Mesendoderm (in vitro differentiated cells): ENCODE measurements at regions not wholly inside any gene's neighbourhood (a gene's known extent, or its start where the extent isn't known, plus 50 kb on each side); places are given as distances from the start of the nearest gene placed in this dataset.
"Not testable (repeated sequence)": the region's sequence is repeated elsewhere in the genome, so short reads cannot be mapped to it uniquely, and the experiment has no call there.

Experiments used
- DNase-seq: peaks from one replicate; pipeline ENCODE4 v3.0.0; 2013
- H2AK5ac ChIP-seq: 2 replicates; pipeline ENCODE4 v1.6.1; 2013; ENCODE audit warnings: low read length, inconsistent platforms
- H2BK120ac ChIP-seq: 2 replicates; pipeline ENCODE4 v1.6.1; 2013; ENCODE audit warnings: low read depth, mild to moderate bottlenecking, low read length, moderate library complexity, mixed read lengths
- H2BK15ac ChIP-seq: replicated peaks from 2 replicates; pipeline ENCODE4 v1.6.1; 2013; ENCODE audit warnings: low read depth, mild to moderate bottlenecking, moderate library complexity
- H2BK5ac ChIP-seq: 2 replicates; pipeline ENCODE4 v1.6.1; 2013; ENCODE audit warnings: low read length, inconsistent platforms
- H3K18ac ChIP-seq: 2 replicates; pipeline ENCODE4 v1.6.1; 2013; ENCODE audit warnings: mild to moderate bottlenecking, low read length, mixed read lengths
- H3K23ac ChIP-seq: one replicate; pipeline ENCODE4 v1.6.1; 2013; ENCODE audit warnings: low read length
- H3K27ac ChIP-seq: 2 replicates; pipeline ENCODE4 v1.5.1; 2013; ENCODE audit warnings: low read depth, mild to moderate bottlenecking, inconsistent platforms, low read length, moderate library complexity
- H3K27me3 ChIP-seq: 2 replicates; pipeline ENCODE4 v1.6.1; 2013; ENCODE audit warnings: low read length, control low read depth, mild to moderate bottlenecking, inconsistent platforms; ENCODE audit not compliant: insufficient read depth, poor library complexity
- H3K36me3 ChIP-seq: 2 replicates; pipeline ENCODE4 v1.6.1; 2013; ENCODE audit warnings: low read length, inconsistent platforms; ENCODE audit not compliant: control insufficient read depth, insufficient read depth
- H3K4ac ChIP-seq: one replicate; pipeline ENCODE4 v1.6.1; 2013; ENCODE audit warnings: low read depth, mild to moderate bottlenecking, low read length, moderate library complexity
- H3K4me1 ChIP-seq: 2 replicates; pipeline ENCODE4 v1.6.1; 2013; ENCODE audit warnings: low read depth, low read length, inconsistent platforms; ENCODE audit not compliant: control insufficient read depth
- H3K4me2 ChIP-seq: 2 replicates; pipeline ENCODE4 v1.6.1; 2013; ENCODE audit warnings: low read length
- H3K4me3 ChIP-seq: 2 replicates; pipeline ENCODE4 v1.5.1; 2013; ENCODE audit warnings: mild to moderate bottlenecking, low read length
- H3K56ac ChIP-seq: one replicate; pipeline ENCODE4 v1.6.1; 2013; ENCODE audit warnings: low read length
- H3K79me1 ChIP-seq: 2 replicates; pipeline ENCODE4 v1.6.1; 2013; ENCODE audit warnings: low read length, inconsistent platforms
- H3K79me2 ChIP-seq: 2 replicates; pipeline ENCODE4 v1.6.1; 2013; ENCODE audit warnings: mild to moderate bottlenecking, low read length; ENCODE audit not compliant: control insufficient read depth, insufficient read depth
- H3K9ac ChIP-seq: 2 replicates; pipeline ENCODE4 v1.6.1; 2013; ENCODE audit warnings: low read length, inconsistent platforms
- H4K5ac ChIP-seq: one replicate; pipeline ENCODE4 v1.6.1; 2013; ENCODE audit warnings: low read length
- H4K8ac ChIP-seq: one replicate; pipeline ENCODE4 v1.6.1; 2013; ENCODE audit warnings: low read depth, mild to moderate bottlenecking, control low read depth, low read length, moderate library complexity
- WGBS: extraction: QIAGEN DNeasy Blood & Tissue Kit; methylation state at CpG from one replicate; pipeline ENCODE4 v1.1.7; 2013; ENCODE audit warnings: low lambda C conversion rate, missing lambda C conversion rate; ENCODE audit not compliant: insufficient coverage; ENCODE audit errors: extremely low coverage; 5-methylcytosine and 5-hydroxymethylcytosine counted together

GRCh38 chr6:134791243-134791843 lies 158.6 kb downstream of the ALDH8A1 start:
- not testable (repeated sequence) for H2BK5ac ChIP-seq, H3K27ac ChIP-seq, H4K8ac ChIP-seq, H3K9ac ChIP-seq, DNase-seq, H3K4ac ChIP-seq, H3K4me3 ChIP-seq, H4K5ac ChIP-seq, H2BK15ac ChIP-seq, H3K79me1 ChIP-seq, H3K79me2 ChIP-seq, H2AK5ac ChIP-seq, H3K23ac ChIP-seq, H3K56ac ChIP-seq, H2BK120ac ChIP-seq, H3K4me1 ChIP-seq, H3K4me2 ChIP-seq, H3K27me3 ChIP-seq, H3K36me3 ChIP-seq, H3K18ac ChIP-seq
- no CpG with 5 or more reads among the region's 2 CpGs for WGBS

GRCh38 chr6:134787261-134787877 lies 162.5 kb downstream of the ALDH8A1 start:
- Histone ChIP-seq H3K79me2 (no peaks in the 10 kb centered on the region), H2AK5ac (no peak overlapping the region), H3K23ac (no peak overlapping the region), H4K8ac (no peak overlapping the region), H3K4me3 (no peak overlapping the region), H3K36me3 (no peaks in the 10 kb centered on the region), H3K9ac (no peak overlapping the region), H4K5ac (no peak overlapping the region), H2BK15ac (no peak overlapping the region), H2BK120ac (no peak overlapping the region), H2BK5ac (no peak overlapping the region), H3K27me3 (no peaks in the 10 kb centered on the region), H3K4me1 (no peaks in the 10 kb centered on the region), H3K18ac (no peak overlapping the region), H3K4me2 (no peak overlapping the region), H3K27ac (no peak overlapping the region), H3K4ac (no peak overlapping the region), H3K56ac (no peak overlapping the region), H3K79me1 (no peaks in the 10 kb centered on the region)
- no CpG with 5 or more reads among the region's 6 CpGs for WGBS
- peak; percentile 59 for DNase-seq

GRCh38 chr6:134784336-134784735 lies 165.6 kb downstream of the ALDH8A1 start:
- Histone ChIP-seq H3K36me3 (no peaks in the 10 kb centered on the region), H2AK5ac (no peak overlapping the region), H4K5ac (no peak overlapping the region), H3K27me3 (no peaks in the 10 kb centered on the region), H3K56ac (no peak overlapping the region), H3K4me3 (no peak overlapping the region), H3K4ac (no peak overlapping the region), H3K79me1 (no peaks in the 10 kb centered on the region), H3K4me2 (no peak overlapping the region), H3K4me1 (no peaks in the 10 kb centered on the region), H2BK15ac (no peak overlapping the region), H4K8ac (no peak overlapping the region), H3K9ac (no peak overlapping the region), H2BK120ac (no peak overlapping the region), H3K27ac (no peak overlapping the region), H3K18ac (no peak overlapping the region), H3K79me2 (no peaks in the 10 kb centered on the region), H3K23ac (no peak overlapping the region), H2BK5ac (no peak overlapping the region)
- no peak for DNase-seq
- WGBS = no CpG with 5 or more reads among the region's 2 CpGs

GRCh38 chr6:134778431-134778830 lies 171.5 kb downstream of the ALDH8A1 start:
- Histone ChIP-seq H3K27ac (no peak overlapping the region), H3K18ac (no peak overlapping the region), H2BK5ac (no peak overlapping the region), H3K4me2 (no peak overlapping the region), H3K56ac (no peak overlapping the region), H2AK5ac (no peak overlapping the region), H4K5ac (no peak overlapping the region), H2BK120ac (no peak overlapping the region), H3K36me3 (no peaks in the 10 kb centered on the region), H3K9ac (no peak overlapping the region), H3K23ac (no peak overlapping the region), H4K8ac (no peak overlapping the region), H3K4ac (no peak overlapping the region), H3K79me1 (no peaks in the 10 kb centered on the region), H2BK15ac (no peak overlapping the region), H3K27me3 (no peaks in the 10 kb centered on the region), H3K4me3 (no peak overlapping the region), H3K79me2 (no peaks in the 10 kb centered on the region), H3K4me1 (no peaks in the 10 kb centered on the region)
- no peak for DNase-seq
- no CpG with 5 or more reads among the region's 2 CpGs for WGBS

GRCh38 chr6:134774201-134774638 lies 175.7 kb downstream of the ALDH8A1 start:
- Histone ChIP-seq H3K79me1 (no peaks in the 10 kb centered on the region), H3K4me1 (no peaks in the 10 kb centered on the region), H3K27me3 (no peaks in the 10 kb centered on the region), H2BK15ac (no peak overlapping the region), H3K79me2 (no peaks in the 10 kb centered on the region), H3K4me2 (no peak overlapping the region), H2BK120ac (no peak overlapping the region), H2AK5ac (no peak overlapping the region), H3K56ac (no peak overlapping the region), H3K4ac (no peak overlapping the region), H3K4me3 (no peak overlapping the region), H3K36me3 (no peaks in the 10 kb centered on the region), H3K23ac (no peak overlapping the region), H3K27ac (no peak overlapping the region), H3K9ac (no peak overlapping the region), H3K18ac (no peak overlapping the region), H4K5ac (no peak overlapping the region), H2BK5ac (no peak overlapping the region), H4K8ac (no peak overlapping the region)
- WGBS = no CpG with 5 or more reads among the region's 1 CpG
- no peak for DNase-seq
